Adrenal gland (tissue), 9 donors: ENCODE measurements at regions not wholly inside any gene's neighbourhood (a gene's known extent, or its start where the extent isn't known, plus 50 kb on each side); places are given as distances from the start of the nearest gene placed in this dataset.

Experiments
- DNase-seq, 7 donors: peaks; one replicate each; pipeline ENCODE4 v3.0.0-alpha.2; 2019 to 2020
- H3K27ac ChIP-seq, 5 donors: fragments of 200-600 bp; sonication (generic) in 4 of 5; 1 replicate in 3 of 5; 2 replicates in 2 of 5; pipeline versions ENCODE4 v1.5.1 to v1.8.0; 2016 to 2020; ENCODE audit warnings: mild to moderate bottlenecking in 1 of 5
- H3K27me3 ChIP-seq: fragments of 200-600 bp; 2 replicates; pipeline ENCODE4 v1.8.0; 2021
- H3K36me3 ChIP-seq, 2 donors: fragments of 200-600 bp; replicated peaks in 1 of 2; 1 replicate in 1 of 2; 2 replicates in 1 of 2; pipeline versions ENCODE4 v1.5.1 to v1.8.0; 2018 to 2022
- H3K4me1 ChIP-seq, 2 donors: fragments of 200-600 bp; replicated peaks in 1 of 2; 1 replicate in 1 of 2; 2 replicates in 1 of 2; pipeline versions ENCODE4 v1.5.1 to v1.8.0; 2018 to 2021
- H3K4me3 ChIP-seq, 4 donors: fragments of 200-600 bp; sonication (generic) in 3 of 4; one replicate each; pipeline ENCODE4 v1.5.1; 2016 to 2018
- H3K9me3 ChIP-seq, 3 donors: fragments of 200-600 bp; sonication (generic) in 1 of 3; replicated peaks in 1 of 3; 1 replicate in 2 of 3; 2 replicates in 1 of 3; pipeline versions ENCODE4 v1.5.1 to v1.8.0; 2016 to 2021
- CTCF ChIP-seq, 6 experiments: fragments of 450-650 bp in 4 of 6; fragments of 200-600 bp in 2 of 6; sonication (generic) in 1 of 6; IDR thresholded peaks; 1 replicate in 5 of 6; 2 replicates in 1 of 6; pipeline versions ENCODE4 v1.5.1 to v1.8.0; 2016 to 2021; ENCODE audit warnings: antibody characterized with exemption in 6 of 6, mild to moderate bottlenecking in 2 of 6, moderate library complexity in 1 of 6
- POLR2A ChIP-seq, 2 donors: fragments of 450-650 bp; IDR thresholded peaks; one replicate each; pipeline ENCODE4 v1.6.1; 2017; ENCODE audit warnings: antibody characterized with exemption in 2 of 2, mild to moderate bottlenecking in 2 of 2, moderate library complexity in 1 of 2
- WGBS, 4 donors: extraction: QIAGEN DNeasy Blood & Tissue Kit in 2 of 4; methylation state at CpG; one replicate each; pipeline versions ENCODE4 v1.1.5 to v1.1.7; 2013 to 2017; 5-methylcytosine and 5-hydroxymethylcytosine counted together
- intact Hi-C, 2 donors: fragments of 100-400 bp; cut with DNase I; formaldehyde crosslinking; loops; one replicate each; pipeline versions ENCODE4 v1.14.1 to v1.15.0; 2022 to 2023
- donor health status: healthy with polysubstance abuse.
- donor health status: Bipolar disorder and iron deficiency.
- donor health status: DM: yes; HTN: yes; CAD: no.
- donor health status: DM: no; HTN: no; CAD: no.
- donor health status: DM: no; HTN: no; CAD: no.

GRCh38 chr3:152056073-152056472, 182.6 kb downstream of the SUCNR1 start:
- H3K27ac ChIP-seq: no peak overlapping the region
- H3K27me3 ChIP-seq: no peaks in the 10 kb centered on the region
- DNase-seq: no peak
- H3K4me1 ChIP-seq: no peaks in the 10 kb centered on the region
- no peaks in the 10 kb centered on the region for H3K9me3 ChIP-seq
- no peak overlapping the region for H3K4me3 ChIP-seq
- WGBS, 4 donors: 76 to 88% (median 85%) methylated on average over 3 of the region's 3 CpGs
- no peak for TF ChIP-seq CTCF (IDR thresholded peaks at IDR 0.05)
- no peaks in the 10 kb centered on the region for H3K36me3 ChIP-seq
- intact Hi-C loops: no loop called here

- Histone ChIP-seq H3K4me1 (no peaks in the 10 kb centered on the region), H3K27me3 (no peaks in the 10 kb centered on the region), H3K27ac (no peak overlapping the region), H3K4me3 (no peak overlapping the region), H3K36me3 (no peaks in the 10 kb centered on the region), H3K9me3 (no peaks in the 10 kb centered on the region)
- no peak for DNase-seq
- intact Hi-C loops: no loop called here
- no peak for TF ChIP-seq CTCF (IDR thresholded peaks at IDR 0.05)
- TF ChIP-seq POLR2A (IDR thresholded peaks at IDR 0.05): no peak
Observed at GRCh38 chr3:152056481-152056880, 183.0 kb downstream of the SUCNR1 start.

- no peak for DNase-seq
- 62 to 68% (median 64%) methylated on average over 3 of the region's 3 CpGs for WGBS, 4 donors
- H3K4me3 ChIP-seq: no peak overlapping the region
- TF ChIP-seq POLR2A (IDR thresholded peaks at IDR 0.05) (no peak), CTCF (IDR thresholded peaks at IDR 0.05) (no peak)
- no peaks in the 10 kb centered on the region for H3K27me3 ChIP-seq
- no peaks in the 10 kb centered on the region for H3K4me1 ChIP-seq
- no peaks in the 10 kb centered on the region for H3K36me3 ChIP-seq
- no peak overlapping the region for H3K27ac ChIP-seq
- H3K9me3 ChIP-seq: no peaks in the 10 kb centered on the region
- intact Hi-C loops: no loop called here
Observed at GRCh38 chr3:152056987-152057386, 183.5 kb downstream of the SUCNR1 start.

GRCh38 chr3:152058856-152059255, 185.4 kb downstream of the SUCNR1 start:
- Histone ChIP-seq H3K4me1 (no peaks in the 10 kb centered on the region), H3K36me3 (no peaks in the 10 kb centered on the region), H3K4me3 (no peak overlapping the region), H3K27me3 (no peaks in the 10 kb centered on the region), H3K9me3 (no peaks in the 10 kb centered on the region), H3K27ac (no peak overlapping the region)
- no peak for TF ChIP-seq POLR2A (IDR thresholded peaks at IDR 0.05)
- no peak for TF ChIP-seq CTCF (IDR thresholded peaks at IDR 0.05)
- 80 to 84% (median 82%) methylated on average over 2 of the region's 2 CpGs for WGBS, 4 donors
- intact Hi-C loops: no loop called here
- no peak for DNase-seq
